ENCODE measurements at regions not wholly inside any gene's neighbourhood (a gene's known extent, or its start where the extent isn't known, plus 50 kb on each side); places are given as distances from the start of the nearest gene placed in this dataset.

DNA sequence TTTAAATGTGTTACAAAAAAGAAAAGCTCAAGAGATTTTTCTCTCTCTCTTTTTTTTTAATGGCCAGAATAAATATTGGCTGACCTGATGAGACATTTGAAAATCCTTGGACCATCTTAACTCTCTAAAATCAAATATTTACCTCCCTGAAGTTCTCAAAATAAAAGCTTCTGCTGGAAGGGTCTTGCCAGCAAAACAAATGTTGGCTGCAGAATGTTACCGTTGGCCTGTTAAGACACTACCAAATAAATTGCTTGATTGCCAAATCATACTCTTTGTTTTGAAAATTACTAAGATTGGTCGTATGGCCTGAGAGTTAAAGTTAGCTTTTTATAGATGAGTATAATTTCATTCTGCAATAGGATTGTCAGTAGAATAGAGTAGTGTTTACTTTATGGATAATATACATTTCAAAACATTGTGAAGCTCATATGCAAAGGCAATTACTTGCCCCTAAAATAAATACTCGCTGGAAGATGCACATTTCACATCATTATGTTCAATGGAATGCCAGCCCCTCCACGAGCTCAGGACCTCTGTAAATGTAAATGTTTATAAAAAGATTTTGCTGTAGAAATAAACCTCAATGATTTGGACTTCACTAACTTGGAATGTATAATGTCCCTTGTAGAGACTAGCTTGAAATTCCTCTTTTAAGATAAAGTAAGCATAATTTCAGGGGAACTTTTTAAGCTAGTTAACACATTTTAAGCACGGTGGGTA lies 193.4 kb downstream of the SOX11 start:
- Histone ChIP-seq H3K79me2 (replicated peaks; ENCODE audit: insufficient read depth, low read length) (no peaks in the 10 kb centered on the region), H3K27ac (ENCODE audit: low read length) (no peak overlapping the region), H3K27me3 (ENCODE audit: insufficient read depth, low read depth, low read length) (no peaks in the 10 kb centered on the region), H3F3A (ENCODE audit: insufficient read depth, low read length, poor library complexity, severe bottlenecking) (no peaks in the 10 kb centered on the region), H3K9me2 (ENCODE audit: insufficient read depth, low read length) (no peaks in the 10 kb centered on the region), H3K9me3 (ENCODE audit: low read length) (peaks cover 4% of the 10 kb centered on the region), H2AFZ (ENCODE audit: low read depth, low read length) (no peak overlapping the region), H3K36me3 (ENCODE audit: insufficient read depth, low read length) (no peaks in the 10 kb centered on the region), H3K9ac (ENCODE audit: low read length) (no peak overlapping the region), H3K4me3 (ENCODE audit: low read length) (no peak overlapping the region), H3K4me2 (ENCODE audit: low read length) (no peak overlapping the region), H4K20me1 (ENCODE audit: insufficient read depth) (no peaks in the 10 kb centered on the region)
- TF ChIP-seq EZH2 (IDR thresholded peaks at IDR 0.05; ENCODE audit: borderline replicate concordance, insufficient read depth, low read length, poor library complexity, severe bottlenecking) (no peak), RAD21 (conservative IDR thresholded peaks at IDR 0.05) (no peak), MXI1 (conservative IDR thresholded peaks at IDR 0.05; ENCODE audit: poor library complexity, severe bottlenecking) (no peak), TAF1 (IDR thresholded peaks at IDR 0.05; ENCODE audit: low read depth) (no peak), EP300 (conservative IDR thresholded peaks at IDR 0.05; ENCODE audit: poor library complexity, severe bottlenecking) (no peak), POLR2AphosphoS5 (IDR thresholded peaks at IDR 0.05) (no peak), SMC3 (conservative IDR thresholded peaks at IDR 0.05; ENCODE audit: poor library complexity) (no peak)
- TF ChIP-seq, protein P1, sequence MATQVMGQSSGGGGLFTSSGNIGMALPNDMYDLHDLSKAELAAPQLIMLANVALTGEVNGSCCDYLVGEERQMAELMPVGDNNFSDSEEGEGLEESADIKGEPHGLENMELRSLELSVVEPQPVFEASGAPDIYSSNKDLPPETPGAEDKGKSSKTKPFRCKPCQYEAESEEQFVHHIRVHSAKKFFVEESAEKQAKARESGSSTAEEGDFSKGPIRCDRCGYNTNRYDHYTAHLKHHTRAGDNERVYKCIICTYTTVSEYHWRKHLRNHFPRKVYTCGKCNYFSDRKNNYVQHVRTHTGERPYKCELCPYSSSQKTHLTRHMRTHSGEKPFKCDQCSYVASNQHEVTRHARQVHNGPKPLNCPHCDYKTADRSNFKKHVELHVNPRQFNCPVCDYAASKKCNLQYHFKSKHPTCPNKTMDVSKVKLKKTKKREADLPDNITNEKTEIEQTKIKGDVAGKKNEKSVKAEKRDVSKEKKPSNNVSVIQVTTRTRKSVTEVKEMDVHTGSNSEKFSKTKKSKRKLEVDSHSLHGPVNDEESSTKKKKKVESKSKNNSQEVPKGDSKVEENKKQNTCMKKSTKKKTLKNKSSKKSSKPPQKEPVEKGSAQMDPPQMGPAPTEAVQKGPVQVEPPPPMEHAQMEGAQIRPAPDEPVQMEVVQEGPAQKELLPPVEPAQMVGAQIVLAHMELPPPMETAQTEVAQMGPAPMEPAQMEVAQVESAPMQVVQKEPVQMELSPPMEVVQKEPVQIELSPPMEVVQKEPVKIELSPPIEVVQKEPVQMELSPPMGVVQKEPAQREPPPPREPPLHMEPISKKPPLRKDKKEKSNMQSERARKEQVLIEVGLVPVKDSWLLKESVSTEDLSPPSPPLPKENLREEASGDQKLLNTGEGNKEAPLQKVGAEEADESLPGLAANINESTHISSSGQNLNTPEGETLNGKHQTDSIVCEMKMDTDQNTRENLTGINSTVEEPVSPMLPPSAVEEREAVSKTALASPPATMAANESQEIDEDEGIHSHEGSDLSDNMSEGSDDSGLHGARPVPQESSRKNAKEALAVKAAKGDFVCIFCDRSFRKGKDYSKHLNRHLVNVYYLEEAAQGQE (IDR thresholded peaks at IDR 0.05; ENCODE audit: borderline replicate concordance), result no peak
- TF ChIP-seq, protein P2, sequence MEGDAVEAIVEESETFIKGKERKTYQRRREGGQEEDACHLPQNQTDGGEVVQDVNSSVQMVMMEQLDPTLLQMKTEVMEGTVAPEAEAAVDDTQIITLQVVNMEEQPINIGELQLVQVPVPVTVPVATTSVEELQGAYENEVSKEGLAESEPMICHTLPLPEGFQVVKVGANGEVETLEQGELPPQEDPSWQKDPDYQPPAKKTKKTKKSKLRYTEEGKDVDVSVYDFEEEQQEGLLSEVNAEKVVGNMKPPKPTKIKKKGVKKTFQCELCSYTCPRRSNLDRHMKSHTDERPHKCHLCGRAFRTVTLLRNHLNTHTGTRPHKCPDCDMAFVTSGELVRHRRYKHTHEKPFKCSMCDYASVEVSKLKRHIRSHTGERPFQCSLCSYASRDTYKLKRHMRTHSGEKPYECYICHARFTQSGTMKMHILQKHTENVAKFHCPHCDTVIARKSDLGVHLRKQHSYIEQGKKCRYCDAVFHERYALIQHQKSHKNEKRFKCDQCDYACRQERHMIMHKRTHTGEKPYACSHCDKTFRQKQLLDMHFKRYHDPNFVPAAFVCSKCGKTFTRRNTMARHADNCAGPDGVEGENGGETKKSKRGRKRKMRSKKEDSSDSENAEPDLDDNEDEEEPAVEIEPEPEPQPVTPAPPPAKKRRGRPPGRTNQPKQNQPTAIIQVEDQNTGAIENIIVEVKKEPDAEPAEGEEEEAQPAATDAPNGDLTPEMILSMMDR (IDR thresholded peaks at IDR 0.05; ENCODE audit: poor library complexity, severe bottlenecking), result no peak

DNA sequence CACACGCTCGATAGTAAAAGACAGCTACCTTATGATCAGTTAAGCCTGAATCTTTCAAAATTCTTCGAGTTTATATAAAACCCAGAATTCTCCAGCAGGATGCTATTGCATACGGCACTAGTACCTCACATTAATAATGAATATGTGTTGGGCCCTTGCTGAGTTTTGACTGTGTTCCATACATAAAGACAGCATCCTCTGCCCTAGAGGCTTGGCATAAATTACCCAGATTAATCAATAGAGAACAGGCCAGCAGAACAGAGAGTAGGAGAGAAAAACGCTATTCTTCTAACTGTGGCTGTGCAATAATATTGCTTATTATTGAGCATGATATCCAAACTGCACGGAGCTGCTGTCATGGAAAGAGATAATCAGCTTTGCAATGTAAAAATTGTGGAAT lies 194.3 kb downstream of the SOX11 start:
- no peak overlapping the region for H2AFZ ChIP-seq (ENCODE audit: low read depth, low read length)

More for the DNA sequence above, 194.3 kb downstream of the SOX11 start:
- no peaks in the 10 kb centered on the region for H3K9me2 ChIP-seq (ENCODE audit: insufficient read depth, low read length)
- H3K27ac ChIP-seq (ENCODE audit: low read length), result no peak overlapping the region
- H3K9me3 ChIP-seq (ENCODE audit: low read length), result peaks cover 4% of the 10 kb centered on the region
- no peaks in the 10 kb centered on the region for H3K79me2 ChIP-seq (replicated peaks; ENCODE audit: insufficient read depth, low read length)
- no peak overlapping the region for H3K4me3 ChIP-seq (ENCODE audit: low read length)
- TF ChIP-seq RAD21 (conservative IDR thresholded peaks at IDR 0.05) (no peak), POLR2AphosphoS5 (IDR thresholded peaks at IDR 0.05) (no peak), TAF1 (IDR thresholded peaks at IDR 0.05; ENCODE audit: low read depth) (no peak), SMC3 (conservative IDR thresholded peaks at IDR 0.05; ENCODE audit: poor library complexity) (no peak), EZH2 (IDR thresholded peaks at IDR 0.05; ENCODE audit: borderline replicate concordance, insufficient read depth, low read length, poor library complexity, severe bottlenecking) (no peak), MXI1 (conservative IDR thresholded peaks at IDR 0.05; ENCODE audit: poor library complexity, severe bottlenecking) (no peak)
- TF ChIP-seq, protein P2 (IDR thresholded peaks at IDR 0.05; ENCODE audit: poor library complexity, severe bottlenecking), result no peak
- no peaks in the 10 kb centered on the region for H3K36me3 ChIP-seq (ENCODE audit: insufficient read depth, low read length)
- no peak overlapping the region for H3K9ac ChIP-seq (ENCODE audit: low read length)
- H3K4me2 ChIP-seq (ENCODE audit: low read length), result no peak overlapping the region
- H4K20me1 ChIP-seq (ENCODE audit: insufficient read depth), result no peaks in the 10 kb centered on the region
- no peaks in the 10 kb centered on the region for H3F3A ChIP-seq (ENCODE audit: insufficient read depth, low read length, poor library complexity, severe bottlenecking)
- no peaks in the 10 kb centered on the region for H3K27me3 ChIP-seq (ENCODE audit: insufficient read depth, low read depth, low read length)

All from neural cell (in vitro differentiated cells).